Stimulated activated CD4-positive, alpha-beta T cell treated with anti-CD3 and anti-CD28 coated beads, Interleukin-1b, Interleukin-23, amount 100 ng/mL, for 48 hours (primary cell): ENCODE measurements at regions not wholly inside any gene's neighbourhood (a gene's known extent, or its start where the extent isn't known, plus 50 kb on each side); places are given as distances from the start of the nearest gene placed in this dataset.

ENCODE experiments used
- DNase-seq: peaks from one replicate; pipeline ENCODE4 v3.0.0-alpha.2; 2020

DNA sequence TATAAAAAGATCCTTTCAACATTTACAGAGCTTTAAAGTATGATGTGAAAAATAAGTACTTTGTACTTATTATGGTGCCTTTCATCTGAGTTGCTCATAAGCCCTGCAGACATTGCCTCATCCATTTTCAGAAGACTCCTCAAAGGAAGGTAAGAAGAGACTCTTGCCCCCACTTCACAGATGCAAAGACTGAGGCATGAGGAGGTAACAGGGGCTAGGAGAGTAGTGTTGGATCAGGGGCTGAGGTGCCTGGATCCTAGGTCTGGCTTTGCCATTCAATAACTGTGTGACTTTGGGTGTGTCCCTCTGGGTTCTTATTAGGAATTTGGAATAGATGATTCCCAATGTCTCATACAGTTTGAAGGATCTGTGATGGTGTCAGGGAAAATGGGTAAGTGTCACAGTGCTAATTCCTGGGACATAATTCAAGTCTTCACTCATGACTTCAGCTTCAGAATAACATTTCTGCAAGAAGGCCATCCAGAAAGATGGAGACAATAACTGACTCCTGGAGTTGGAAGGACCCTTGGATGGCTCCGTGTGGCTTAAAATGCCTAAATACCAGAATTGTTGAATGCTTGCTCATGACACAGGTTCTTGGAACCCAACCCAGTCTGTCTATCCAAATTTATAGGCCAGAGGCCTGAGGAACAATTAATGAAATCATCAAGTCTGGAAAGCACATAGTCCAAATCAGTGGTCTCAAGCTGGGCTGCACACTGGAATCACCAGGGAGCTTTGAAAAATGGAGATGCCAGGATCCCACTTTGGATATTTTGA is 93.1 kb upstream of the RUNX1 start:
- no peak for DNase-seq

GRCh38 chr21:35139382-35139715 is 90.2 kb upstream of the RUNX1 start:
- DNase-seq, result no peak

- DNase-seq, result peak; percentile 80
Measured at GRCh38 chr21:35138665-35139381, 89.7 kb upstream of the RUNX1 start.

- no peak for DNase-seq
Measured at GRCh38 chr21:35136586-35137219, 87.6 kb upstream of the RUNX1 start.

GRCh38 chr21:35136106-35136505 is 87.0 kb upstream of the RUNX1 start:
- no peak for DNase-seq

DNA sequence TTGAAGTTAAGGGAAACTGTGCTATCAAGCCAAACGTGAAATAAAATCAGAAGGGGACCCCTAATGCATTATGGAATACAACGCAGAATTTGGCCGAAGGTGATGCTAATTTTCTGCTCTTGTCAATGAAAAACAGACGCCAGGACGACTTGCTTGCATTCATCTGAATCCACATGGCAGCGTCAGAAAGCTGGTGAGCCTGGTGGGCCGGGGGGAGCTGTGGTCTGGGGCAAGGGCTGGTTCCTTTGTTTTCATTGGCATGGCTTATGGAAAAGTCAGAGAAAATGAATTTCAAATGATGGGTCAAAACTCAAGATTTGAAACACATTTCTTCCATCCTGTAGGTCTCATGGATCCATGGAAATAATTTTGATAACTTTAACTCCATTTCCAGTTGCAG is 86.4 kb upstream of the RUNX1 start:
- DNase-seq, result no peak

DNA sequence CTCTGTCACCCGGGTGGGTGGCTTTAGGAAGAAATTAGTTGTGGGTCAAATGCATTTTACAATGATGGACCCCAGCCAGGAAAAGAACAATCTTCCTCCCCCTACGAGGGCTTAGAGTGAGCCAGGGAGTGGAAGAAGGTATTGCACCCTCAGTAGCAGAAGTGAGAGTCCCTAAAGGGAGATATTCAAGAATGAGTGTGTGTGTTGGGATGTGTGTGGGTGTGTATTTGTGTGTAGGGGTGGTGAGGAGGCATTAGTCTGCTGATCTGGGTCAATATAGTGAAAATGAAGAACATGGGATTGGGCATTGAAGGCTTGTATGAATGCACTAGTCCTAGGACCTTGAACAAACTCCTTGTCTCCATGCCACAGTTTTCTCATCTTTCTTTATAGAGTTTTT is 85.2 kb upstream of the RUNX1 start:
- DNase-seq, result no peak

- no peak for DNase-seq
Measured at GRCh38 chr21:35128536-35128935, 79.4 kb upstream of the RUNX1 start.

DNA sequence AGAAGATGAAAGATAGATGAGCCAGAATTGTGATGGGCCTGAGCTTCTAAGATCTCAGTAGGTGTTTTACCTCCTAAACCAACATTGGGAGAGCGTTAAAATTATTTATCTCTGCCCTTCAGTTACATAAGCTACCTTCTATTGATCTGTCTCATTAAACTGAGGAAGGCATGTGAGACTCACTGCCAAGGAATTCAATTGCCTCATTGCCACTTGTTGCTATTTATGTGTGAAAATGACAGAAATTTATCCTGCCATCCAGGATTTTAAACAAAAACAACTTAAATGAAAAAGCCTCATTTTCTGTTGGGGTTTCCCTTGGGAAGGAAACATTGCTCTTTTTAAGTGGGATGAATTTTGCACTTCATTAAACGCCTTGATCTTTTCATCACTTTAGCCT is 78.7 kb upstream of the RUNX1 start:
- no peak for DNase-seq

DNA sequence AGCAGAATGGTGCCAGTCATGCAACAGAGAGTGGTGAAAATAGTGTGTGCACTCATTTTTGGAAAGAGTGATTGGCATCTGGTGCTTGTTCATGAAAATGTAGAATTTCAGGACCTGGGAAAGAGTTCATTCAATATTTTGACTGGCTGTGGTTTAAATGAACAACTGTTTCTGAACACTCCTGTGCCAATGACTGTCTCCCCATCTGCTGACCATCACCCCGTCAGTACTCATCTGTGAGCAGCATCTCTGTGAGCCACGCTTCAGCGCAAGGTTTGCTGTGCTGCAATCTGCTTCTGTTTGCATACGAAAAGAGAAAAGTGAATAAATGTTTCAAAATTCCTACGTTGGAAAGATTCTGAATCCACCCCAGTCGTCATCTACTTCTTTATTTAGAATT is 77.9 kb upstream of the RUNX1 start:
- DNase-seq, result no peak

DNA sequence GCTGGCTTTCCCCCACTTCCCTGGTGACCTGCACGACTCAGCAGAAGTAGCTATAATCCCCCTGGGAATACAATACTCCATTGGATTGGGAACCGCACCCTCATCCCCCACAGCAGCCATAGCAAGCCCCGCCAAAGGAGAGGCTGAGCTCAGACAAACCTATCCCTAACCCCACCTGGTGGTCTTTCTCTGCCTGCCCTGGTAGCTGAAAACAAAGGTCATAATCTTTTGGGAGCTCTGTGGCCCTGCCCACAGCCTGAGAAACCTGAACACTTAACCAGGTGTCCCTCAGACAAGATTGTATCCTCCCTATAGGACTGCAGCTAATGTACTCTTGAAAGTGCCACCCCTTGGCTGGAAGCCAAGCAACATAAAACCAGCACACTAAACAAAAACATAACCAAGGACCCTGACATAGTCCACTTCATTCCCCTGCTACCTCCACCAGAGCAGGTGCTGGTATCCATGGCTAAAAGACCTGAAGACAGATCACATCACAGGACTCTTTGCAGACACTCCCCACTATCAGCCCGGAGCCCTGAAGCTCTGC is 71.6 kb upstream of the RUNX1 start:
- DNase-seq, result no peak

GRCh38 chr21:35119501-35120047 is 70.5 kb upstream of the RUNX1 start:
- DNase-seq, result no peak

- DNase-seq, result no peak
Measured at GRCh38 chr21:35116777-35117176, 67.7 kb upstream of the RUNX1 start.

DNA sequence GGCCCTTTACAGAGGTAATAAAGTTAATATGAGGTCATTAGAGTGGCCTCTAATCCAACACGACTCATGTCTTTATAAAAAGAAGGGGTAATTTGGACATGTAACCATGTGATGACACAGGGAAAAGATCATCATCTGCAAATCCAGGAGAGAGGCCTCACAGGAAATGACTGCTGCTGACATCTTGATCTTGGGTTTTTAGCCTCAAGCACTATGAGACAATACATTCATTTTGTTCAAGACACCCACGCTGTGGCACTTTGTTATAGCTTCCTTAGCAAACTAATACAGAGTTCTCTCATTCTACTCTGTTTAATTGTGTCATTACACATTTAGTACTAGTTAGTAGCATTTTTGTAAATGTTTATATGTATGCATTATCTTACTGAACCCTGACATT is 64.0 kb upstream of the RUNX1 start:
- DNase-seq, result peak; percentile 29

DNA sequence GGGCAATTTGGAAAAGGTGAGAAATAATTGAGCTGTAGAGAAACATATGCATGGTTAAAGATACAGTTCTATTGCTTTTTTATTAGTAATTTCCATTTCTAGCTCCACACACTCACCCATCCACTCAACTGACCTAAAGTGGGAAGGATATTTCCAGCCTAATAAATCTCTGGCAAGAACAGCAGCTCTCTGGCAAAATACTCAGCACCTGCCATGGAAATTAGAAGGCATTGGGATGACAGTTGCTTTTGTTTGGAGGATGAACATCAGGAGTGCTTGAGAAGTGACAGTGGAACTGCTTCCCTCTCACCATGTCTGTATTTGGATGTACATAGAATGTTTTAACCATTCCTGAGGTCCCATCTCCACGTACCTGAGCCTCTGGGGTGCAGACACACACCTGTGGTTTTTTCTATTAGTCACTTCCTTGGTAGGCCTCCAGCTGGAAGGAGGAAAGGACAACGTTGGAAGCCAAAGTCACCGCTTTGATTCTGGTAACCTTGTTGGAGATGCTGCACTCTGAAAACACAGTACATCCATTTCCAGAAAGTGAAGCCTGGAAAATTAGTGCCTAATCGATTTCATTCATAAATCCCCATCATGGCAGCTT is 62.3 kb upstream of the RUNX1 start:
- DNase-seq, result no peak

DNA sequence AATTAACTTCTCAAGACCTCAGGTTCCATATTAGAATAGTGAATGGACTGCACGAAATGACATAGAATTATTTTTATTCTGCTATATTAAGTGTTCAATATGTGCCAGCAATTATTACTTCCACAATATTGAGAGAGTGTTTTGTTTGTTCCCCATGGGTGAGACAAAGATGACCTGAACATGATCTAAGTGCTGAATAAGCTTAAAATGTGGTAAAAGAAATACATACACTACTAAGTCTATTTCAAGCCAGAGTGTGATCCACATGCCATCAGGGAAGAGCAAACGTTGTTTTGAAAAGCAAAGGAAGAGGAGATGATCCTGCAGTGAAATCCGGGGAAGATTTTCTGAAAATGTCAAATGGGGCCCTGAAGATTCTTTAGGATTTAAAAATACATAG is 59.8 kb upstream of the RUNX1 start:
- no peak for DNase-seq

GRCh38 chr21:35107520-35107919 is 58.4 kb upstream of the RUNX1 start:
- no peak for DNase-seq

GRCh38 chr21:35106246-35106835 is 57.2 kb upstream of the RUNX1 start:
- no peak for DNase-seq

DNA sequence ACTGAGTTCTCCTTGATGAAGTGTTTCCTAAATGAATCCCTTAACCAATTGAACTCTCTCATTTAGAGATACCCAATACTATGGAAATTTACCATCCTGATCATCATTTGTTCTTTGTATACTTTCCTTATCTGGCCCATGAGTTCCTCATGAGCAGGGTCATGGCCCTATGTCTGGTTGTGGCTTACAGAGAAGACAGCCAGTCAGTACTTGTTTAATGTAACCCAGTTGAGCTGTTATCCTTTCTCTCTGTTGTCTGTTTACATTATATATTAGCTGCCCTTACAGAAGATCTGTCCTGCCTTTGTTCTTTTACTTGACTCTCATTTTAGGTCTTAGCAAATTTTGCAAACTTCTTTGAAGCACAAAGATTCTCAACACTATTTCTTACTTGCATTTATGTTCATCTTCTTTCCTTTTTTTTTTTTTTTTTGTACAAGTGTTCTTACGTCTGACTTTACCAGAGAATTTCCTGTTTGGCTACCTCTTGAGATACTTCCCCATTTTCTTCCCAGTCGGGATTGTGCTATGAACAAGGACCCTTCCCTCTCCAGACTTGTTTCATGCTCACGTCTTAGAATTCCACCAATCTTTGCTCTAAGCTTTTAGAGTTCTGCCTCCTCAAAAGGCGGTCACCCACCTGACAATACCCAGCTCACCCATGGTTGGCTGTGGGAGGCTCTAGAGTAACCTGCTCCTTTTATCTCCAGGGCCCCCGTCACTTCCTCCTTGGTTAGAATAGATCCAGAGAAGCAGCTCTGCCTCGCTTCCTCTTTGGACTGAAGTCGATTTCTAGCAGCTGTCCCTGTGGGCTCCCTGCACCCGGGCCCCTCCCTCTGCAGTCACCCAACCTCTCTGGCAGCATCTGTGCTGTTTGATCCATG is 53.6 kb upstream of the RUNX1 start:
- DNase-seq, result peak; percentile 53

GRCh38 chr21:35100349-35100811 is 51.3 kb upstream of the RUNX1 start:
- peak; percentile 10 for DNase-seq

GRCh38 chr21:35099310-35099709 is 50.2 kb upstream of the RUNX1 start:
- no peak for DNase-seq
